HG03103 (cell line): ENCODE measurements at regions not wholly inside any gene's neighbourhood (a gene's known extent, or its start where the extent isn't known, plus 50 kb on each side); places are given as distances from the start of the nearest gene placed in this dataset.

Source experiments
- ATAC-seq: cut with Tn5 transposase; IDR thresholded peaks from one replicate; pipeline ENCODE4 v1.9.1; 2021; ENCODE audit warnings: low read depth; ENCODE audit not compliant: unreplicated experiment

DNA sequence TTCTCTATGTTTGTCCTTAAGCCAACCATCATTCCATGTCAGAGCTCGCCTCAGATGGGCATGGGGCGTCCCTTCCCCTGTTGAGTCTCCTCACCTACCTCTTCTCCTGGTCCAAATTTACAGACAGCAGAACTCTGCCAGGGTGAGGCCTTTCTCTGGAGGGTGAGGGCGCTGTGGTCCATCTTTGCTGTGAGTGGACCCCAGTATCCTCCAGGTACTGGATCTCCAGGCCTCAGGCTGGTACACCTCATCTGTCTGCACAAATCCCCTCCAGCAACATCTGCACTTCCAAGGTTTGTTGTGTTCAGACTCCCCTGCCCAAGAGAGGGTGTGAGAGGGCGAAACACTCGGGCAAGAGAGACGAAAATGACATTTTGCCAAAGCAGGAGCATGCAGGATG is 63.9 kb upstream of the EDAR start:
- ATAC-seq: no peak

DNA sequence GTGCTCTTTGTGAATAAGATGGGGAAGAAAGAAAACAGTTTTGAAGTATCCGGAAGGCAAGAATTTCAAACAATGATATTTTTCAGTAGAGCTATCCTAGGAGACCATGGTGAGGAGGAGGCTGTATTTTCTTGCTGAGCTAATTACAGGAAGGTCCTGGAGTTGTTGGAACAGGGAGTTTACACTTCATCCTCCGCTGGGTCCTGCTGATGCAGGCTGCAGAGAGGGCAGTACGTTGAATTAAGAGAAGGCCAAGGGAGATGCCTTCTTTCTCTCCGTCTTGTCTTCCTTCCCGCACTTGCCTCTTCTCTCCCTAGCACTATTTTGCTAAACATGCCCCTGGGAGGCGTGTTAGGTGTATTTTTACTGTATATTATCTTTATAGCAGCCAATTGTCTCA is 60.0 kb upstream of the EDAR start:
- ATAC-seq: no peak

DNA sequence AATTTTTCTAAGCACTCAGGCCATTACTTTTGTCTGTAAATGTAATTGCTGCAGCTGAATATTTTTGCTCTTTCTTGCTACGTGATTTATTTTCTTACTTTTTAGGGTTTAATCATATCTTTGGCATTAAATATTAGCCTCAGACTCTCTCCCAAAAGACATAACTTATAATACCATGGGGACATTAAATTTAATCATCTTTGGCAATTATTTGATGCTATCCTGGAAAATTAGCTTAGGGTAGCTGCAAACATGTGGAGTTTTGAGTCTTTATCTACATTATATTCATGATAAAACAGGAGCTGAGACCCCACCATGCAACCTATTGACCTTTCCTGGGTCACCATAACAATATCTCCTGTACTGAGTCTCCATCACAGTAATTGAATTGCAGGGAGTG is 59.1 kb upstream of the EDAR start:
- no peak for ATAC-seq

DNA sequence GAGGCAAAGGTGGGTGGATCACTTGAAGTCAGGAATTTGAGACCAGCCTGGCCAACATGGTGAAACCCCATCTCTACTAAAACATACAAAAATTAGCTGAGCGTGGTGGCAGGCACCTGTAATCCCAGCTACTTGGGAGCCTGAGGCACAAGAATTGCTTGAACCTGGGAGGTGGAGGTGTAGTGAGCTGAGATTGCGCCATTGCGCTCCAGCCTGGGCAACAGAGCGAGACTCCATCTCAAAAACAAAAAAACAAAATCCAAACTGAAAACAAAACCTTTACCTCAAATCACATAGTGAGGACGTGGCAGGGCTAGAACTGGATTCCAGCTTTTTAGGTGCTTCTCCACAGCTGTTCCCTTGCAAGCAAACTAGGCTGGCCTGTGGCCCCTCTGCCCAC is 58.5 kb upstream of the EDAR start:
- ATAC-seq: peak; percentile 11

DNA sequence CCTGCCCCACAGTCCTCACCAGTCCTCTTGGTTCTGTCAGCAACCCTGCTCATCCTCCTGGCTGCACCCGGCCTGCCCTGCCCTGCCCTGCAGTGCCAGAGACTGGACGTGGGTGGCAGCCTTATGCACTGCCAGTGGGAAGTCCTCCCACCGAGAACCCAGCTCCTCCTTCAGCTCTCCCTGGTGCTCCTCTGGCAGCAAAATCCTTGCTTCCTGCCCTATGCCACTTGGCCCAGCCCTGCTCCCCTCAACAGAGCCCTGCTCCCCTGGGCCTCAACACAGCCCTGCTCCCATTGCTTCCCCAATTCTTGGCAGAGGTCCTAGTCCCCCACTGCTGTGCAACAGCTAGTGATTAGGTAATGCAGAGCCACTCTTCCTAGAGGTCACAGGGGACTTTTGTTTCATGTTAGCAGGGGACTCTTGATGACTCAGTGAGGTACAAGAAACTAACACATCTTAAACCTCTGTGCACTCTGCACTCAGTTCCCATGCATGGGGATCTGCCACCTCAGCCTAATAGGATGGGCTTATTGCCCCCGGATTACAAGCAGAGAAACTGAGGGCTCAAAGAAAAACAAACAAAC is 58.0 kb upstream of the EDAR start:
- ATAC-seq: peak; percentile 74

DNA sequence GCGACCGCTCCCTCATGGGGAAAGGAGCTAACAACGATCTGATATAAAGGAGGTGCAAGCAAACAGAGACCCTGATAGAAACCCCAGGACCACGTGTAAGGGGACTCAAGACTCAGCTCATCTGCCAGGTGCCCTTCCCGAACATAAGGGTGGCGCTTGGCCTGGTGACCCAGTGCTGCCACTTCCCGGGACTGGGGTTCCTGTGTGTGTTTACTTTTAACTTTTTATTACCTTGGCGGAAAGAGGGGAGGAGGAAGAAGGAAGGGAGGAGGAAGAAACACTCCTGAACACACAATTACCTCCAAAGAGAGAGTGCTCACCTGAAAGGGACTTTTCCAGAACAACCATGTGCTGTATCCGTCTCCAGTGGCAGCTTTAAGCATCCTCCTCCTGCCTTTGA is 56.5 kb upstream of the EDAR start:
- ATAC-seq: no peak

DNA sequence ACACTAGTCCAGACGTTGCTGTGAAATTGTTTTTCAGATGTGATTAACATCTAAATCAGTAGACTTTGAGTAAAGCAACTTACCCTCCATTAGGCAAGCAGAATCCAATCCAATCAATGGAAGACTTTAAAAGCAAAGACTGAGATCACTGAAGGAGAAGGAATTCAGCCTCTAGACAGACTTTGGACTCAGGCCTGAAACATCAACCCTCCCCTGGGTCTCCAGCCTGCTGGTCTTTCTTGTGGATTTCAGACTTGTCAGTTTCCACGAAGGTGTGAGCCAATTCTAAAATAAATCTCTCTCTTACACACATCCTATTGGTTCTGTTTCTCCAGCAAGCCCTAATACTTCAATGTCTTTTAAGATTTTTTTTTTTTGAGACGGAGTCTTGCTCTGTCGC is 50.0 kb upstream of the EDAR start:
- ATAC-seq: no peak
